Fibroblast of lung (primary cell): ENCODE measurements at regions not wholly inside any gene's neighbourhood (a gene's known extent, or its start where the extent isn't known, plus 50 kb on each side); places are given as distances from the start of the nearest gene placed in this dataset.

Experiments
- EZH2 ChIP-seq: IDR thresholded peaks from 2 replicates; pipeline ENCODE4 v1.5.1; 2012; ENCODE audit warnings: low read length, control low read depth, mild to moderate bottlenecking; ENCODE audit errors: missing control alignments
- TF ChIP-seq, protein P1 (sequence below), 2 donors: IDR thresholded peaks in 1 of 2; conservative IDR thresholded peaks in 1 of 2; 1 replicate in 1 of 2; 2 replicates in 1 of 2; pipeline ENCODE4 v1.5.1; 2011 to 2012; ENCODE audit warnings: low read length in 2 of 2, control low read depth in 1 of 2, inconsistent platforms in 1 of 2, low read depth in 1 of 2, mild to moderate bottlenecking in 1 of 2

DNA sequence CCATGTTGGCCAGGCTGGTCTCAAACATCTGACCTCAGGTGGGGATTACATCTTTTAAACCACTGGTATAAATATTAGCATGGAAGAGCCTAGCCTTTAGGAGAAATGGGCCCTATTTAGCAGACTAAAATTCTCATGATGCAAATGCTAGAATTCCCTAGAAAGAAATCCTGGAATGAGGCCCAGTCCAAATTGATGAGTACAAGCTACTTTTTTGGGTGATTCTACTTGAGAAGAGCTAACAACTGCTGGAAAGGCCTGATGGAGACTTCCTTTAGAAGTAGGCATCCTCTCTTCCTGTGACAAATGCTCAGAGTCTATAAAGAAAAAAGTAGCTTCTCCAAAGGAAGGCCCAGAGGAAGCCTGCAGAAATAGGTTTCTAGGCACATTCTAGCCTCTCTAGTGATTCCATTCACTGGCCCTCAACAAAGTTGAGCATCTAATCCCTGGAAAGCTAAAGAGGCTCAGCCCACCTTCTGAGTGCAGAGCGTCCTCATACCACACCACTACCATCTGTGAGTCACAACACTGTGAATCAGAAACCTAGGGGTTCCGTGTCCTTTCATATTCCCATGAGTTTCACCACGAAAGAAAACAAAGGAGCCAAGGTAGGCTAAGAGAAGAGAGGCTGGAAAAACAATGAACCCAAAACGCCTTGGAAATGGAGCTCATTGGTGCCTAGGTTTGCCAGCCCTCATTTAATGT lies 183.1 kb downstream of the C1D start:
- TF ChIP-seq, protein P1, sequence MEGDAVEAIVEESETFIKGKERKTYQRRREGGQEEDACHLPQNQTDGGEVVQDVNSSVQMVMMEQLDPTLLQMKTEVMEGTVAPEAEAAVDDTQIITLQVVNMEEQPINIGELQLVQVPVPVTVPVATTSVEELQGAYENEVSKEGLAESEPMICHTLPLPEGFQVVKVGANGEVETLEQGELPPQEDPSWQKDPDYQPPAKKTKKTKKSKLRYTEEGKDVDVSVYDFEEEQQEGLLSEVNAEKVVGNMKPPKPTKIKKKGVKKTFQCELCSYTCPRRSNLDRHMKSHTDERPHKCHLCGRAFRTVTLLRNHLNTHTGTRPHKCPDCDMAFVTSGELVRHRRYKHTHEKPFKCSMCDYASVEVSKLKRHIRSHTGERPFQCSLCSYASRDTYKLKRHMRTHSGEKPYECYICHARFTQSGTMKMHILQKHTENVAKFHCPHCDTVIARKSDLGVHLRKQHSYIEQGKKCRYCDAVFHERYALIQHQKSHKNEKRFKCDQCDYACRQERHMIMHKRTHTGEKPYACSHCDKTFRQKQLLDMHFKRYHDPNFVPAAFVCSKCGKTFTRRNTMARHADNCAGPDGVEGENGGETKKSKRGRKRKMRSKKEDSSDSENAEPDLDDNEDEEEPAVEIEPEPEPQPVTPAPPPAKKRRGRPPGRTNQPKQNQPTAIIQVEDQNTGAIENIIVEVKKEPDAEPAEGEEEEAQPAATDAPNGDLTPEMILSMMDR (conservative IDR thresholded peaks at IDR 0.05 in 1 of 2, IDR thresholded peaks at IDR 0.05 in 1 of 2; ENCODE audit: low read depth in 1 of 2, low read length in 2 of 2): no peak
- no peak for TF ChIP-seq EZH2
